ENCODE measurements at regions not wholly inside any gene's neighbourhood (a gene's known extent, or its start where the extent isn't known, plus 50 kb on each side); places are given as distances from the start of the nearest gene placed in this dataset.

DNA sequence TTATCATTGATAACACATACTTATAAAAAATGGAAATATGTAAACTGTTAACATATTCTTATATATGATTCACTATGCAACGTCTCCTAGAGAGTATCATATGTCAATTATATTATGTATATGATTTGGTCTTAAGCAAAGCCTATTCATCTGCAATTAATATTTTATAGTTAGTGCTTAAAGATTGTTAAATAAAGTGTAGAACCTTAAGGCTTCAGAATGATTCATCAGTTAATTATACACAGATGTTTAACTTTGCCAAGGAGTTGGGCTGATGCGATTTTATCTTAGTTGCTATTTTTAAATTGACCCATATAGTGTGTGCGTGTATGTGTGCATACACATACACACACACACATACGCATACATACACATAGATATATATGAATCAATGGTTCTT lies 323.1 kb downstream of the RBM43 start:
- H3K36me3 ChIP-seq, result no peaks in the 10 kb centered on the region
- no peaks in the 10 kb centered on the region for H3K9me3 ChIP-seq
- DNase-seq, result no peak
- no peaks in the 10 kb centered on the region for H3K4me1 ChIP-seq
- 68 to 71% methylated on average over 4 of the region's 4 CpGs for WGBS, 2 donors
- intact Hi-C loops (cut with DNase I), result no loop called here
- H3K27me3 ChIP-seq, result no peaks in the 10 kb centered on the region
- ATAC-seq, result no peak
- no peak overlapping the region for H3K4me3 ChIP-seq
- H3K27ac ChIP-seq, result no peak overlapping the region
- TF ChIP-seq, protein P1, sequence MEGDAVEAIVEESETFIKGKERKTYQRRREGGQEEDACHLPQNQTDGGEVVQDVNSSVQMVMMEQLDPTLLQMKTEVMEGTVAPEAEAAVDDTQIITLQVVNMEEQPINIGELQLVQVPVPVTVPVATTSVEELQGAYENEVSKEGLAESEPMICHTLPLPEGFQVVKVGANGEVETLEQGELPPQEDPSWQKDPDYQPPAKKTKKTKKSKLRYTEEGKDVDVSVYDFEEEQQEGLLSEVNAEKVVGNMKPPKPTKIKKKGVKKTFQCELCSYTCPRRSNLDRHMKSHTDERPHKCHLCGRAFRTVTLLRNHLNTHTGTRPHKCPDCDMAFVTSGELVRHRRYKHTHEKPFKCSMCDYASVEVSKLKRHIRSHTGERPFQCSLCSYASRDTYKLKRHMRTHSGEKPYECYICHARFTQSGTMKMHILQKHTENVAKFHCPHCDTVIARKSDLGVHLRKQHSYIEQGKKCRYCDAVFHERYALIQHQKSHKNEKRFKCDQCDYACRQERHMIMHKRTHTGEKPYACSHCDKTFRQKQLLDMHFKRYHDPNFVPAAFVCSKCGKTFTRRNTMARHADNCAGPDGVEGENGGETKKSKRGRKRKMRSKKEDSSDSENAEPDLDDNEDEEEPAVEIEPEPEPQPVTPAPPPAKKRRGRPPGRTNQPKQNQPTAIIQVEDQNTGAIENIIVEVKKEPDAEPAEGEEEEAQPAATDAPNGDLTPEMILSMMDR (IDR thresholded peaks at IDR 0.05), result no peak

DNA sequence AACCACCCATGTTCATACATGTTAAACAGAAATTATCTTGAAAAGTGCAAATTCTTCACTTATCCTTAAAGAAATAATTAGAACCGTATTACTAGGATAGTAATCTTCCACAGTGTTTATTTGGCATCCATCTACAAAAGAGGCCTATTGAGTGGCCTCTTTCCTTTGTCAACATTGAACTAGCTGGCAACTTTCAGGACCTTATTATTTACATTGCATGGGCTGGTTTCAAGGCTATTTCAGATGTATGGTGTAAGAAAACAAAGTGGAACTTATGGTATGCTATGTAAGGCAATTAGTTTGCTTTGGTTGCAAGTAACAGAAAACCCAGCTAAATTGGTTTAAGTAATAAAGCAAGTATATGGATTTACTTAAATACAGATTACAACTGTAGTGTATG lies 324.6 kb downstream of the RBM43 start:
- Histone ChIP-seq H3K9me3 (no peaks in the 10 kb centered on the region), H3K36me3 (no peaks in the 10 kb centered on the region), H3K4me1 (no peaks in the 10 kb centered on the region), H3K4me3 (no peak overlapping the region), H3K27me3 (no peaks in the 10 kb centered on the region), H3K27ac (no peak overlapping the region)
- no peak for DNase-seq
- no peak for ATAC-seq
- 56 to 65% methylated on average over 1 of the region's 1 CpG for WGBS, 2 donors
- TF ChIP-seq, protein P1 (IDR thresholded peaks at IDR 0.05), result no peak
- intact Hi-C loops (cut with DNase I), result no loop called here

DNA sequence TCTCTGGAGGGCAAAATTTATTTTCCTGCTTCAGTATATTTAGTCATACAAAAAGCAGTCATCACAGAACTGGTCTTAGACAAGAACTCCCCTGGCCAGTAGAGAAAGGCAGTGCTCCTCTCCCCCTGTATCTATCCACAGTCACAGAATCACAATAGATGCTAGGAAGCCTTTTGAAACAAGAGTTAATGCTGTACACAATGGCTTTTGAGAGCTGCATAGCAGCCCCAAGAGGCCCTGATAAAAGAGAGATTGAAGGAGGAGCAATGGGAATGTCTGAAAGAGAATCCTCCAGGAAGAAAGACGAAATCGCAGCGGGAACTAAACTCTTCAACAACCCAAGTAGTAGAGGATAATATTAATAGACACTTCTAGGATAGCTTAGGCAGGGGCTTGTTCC lies 330.2 kb downstream of the RBM43 start:
- TF ChIP-seq, protein P1 (IDR thresholded peaks at IDR 0.05), result no peak
- DNase-seq (no peak), ATAC-seq (no peak)
- 81 to 83% methylated on average over 3 of the region's 3 CpGs for WGBS, 2 donors
- no peaks in the 10 kb centered on the region for H3K4me1 ChIP-seq
- no peaks in the 10 kb centered on the region for H3K9me3 ChIP-seq
- no peak overlapping the region for H3K4me3 ChIP-seq
- no peak overlapping the region for H3K27ac ChIP-seq
- no peaks in the 10 kb centered on the region for H3K27me3 ChIP-seq
- intact Hi-C loops (cut with DNase I), result no loop called here
- no peaks in the 10 kb centered on the region for H3K36me3 ChIP-seq

DNA sequence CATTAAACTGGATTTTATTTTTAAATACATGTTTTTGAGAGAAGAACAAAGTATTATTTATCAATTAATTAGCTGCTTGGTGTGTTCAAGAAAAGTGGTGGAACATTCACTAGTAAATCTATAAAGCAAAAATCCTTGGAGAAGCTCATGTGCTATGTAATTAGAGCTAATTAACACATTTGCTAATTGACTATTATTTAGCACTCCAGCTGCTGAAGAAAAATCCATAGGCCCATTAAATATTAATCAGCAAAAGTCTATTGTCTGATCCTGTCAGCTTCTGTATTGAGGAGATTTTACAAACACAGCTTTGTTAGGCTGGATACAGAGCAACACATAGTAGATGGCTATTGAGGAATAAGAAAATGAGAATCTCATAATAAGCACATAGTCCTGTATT lies 336.1 kb downstream of the RBM43 start:
- TF ChIP-seq, protein P1 (IDR thresholded peaks at IDR 0.05), result no peak
- Histone ChIP-seq H3K27ac (no peak overlapping the region), H3K4me1 (no peaks in the 10 kb centered on the region), H3K4me3 (no peak overlapping the region), H3K27me3 (peaks cover 0 to 3% (median 0%) of the 10 kb centered on the region in 7 donors), H3K36me3 (no peaks in the 10 kb centered on the region), H3K9me3 (no peaks in the 10 kb centered on the region)
- intact Hi-C loops (cut with DNase I), result no loop called here
- DNase-seq, result no peak
- ATAC-seq, result no peak

DNA sequence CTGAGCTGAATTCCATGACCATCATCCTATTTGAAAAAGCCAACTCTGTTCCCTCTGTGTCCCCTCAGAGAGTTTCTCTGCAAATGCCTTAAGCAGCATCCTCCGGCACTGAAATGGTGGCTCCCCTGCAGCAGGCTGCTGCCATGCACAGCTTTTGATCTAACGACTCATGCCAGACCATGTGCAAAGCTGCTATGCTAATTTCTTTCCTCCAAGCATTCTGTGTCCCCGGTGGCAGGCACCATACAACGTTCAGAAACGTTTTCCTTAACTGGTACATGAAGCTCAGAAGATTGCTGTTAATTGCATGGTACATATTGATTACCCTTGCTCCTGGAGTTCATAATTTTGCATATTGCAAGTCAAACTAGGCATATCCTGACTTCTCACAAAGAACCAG lies 336.8 kb downstream of the RBM43 start:
- ATAC-seq (no peak), DNase-seq (no peak)
- Histone ChIP-seq H3K27me3 (peaks cover 0 to 3% (median 0%) of the 10 kb centered on the region in 7 donors), H3K4me1 (no peaks in the 10 kb centered on the region), H3K9me3 (no peaks in the 10 kb centered on the region), H3K27ac (no peak overlapping the region), H3K36me3 (no peaks in the 10 kb centered on the region), H3K4me3 (no peak overlapping the region)
- intact Hi-C loops (cut with DNase I), result no loop called here
- TF ChIP-seq, protein P1 (IDR thresholded peaks at IDR 0.05), result no peak
- WGBS, 2 donors, result 44 to 53% methylated on average over 5 of the region's 5 CpGs

Measured in heart right ventricle (tissue), 16 donors.